ENCODE measurements at regions not wholly inside any gene's neighbourhood (a gene's known extent, or its start where the extent isn't known, plus 50 kb on each side); places are given as distances from the start of the nearest gene placed in this dataset.

DNA sequence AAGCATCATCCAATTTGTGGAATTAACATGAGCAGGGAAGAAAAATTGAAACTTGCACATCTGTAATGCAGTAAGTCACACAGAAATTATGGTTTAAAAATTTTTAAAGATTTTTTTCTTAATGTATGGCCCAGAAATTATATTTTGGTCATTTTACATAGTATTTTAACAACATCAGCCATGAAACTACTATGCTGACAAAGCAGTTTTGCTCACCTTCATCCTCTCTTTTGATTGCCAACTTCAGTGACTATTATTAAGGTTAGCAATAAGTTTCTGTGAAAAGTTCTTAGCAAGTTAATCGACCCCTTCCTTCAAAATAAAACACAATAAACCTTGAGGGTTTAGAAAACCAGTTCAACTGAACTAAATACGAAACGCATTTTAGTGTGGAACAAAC is 1347.0 kb downstream of the EPHA7 start:
- Histone ChIP-seq H3K27ac (no peak overlapping the region), H3K9me3 (no peaks in the 10 kb centered on the region), H3K4me1 (no peaks in the 10 kb centered on the region), H3K4me3 (no peak overlapping the region), H3K27me3 (no peaks in the 10 kb centered on the region), H3K36me3 (no peaks in the 10 kb centered on the region)
- no peak for DNase-seq
- ATAC-seq (ENCODE audit: low FRiP score in 2 of 2): no peak
- TF ChIP-seq EP300 (IDR thresholded peaks at IDR 0.05) (no peak), POLR2A (IDR thresholded peaks at IDR 0.05) (no peak), POLR2AphosphoS5 (IDR thresholded peaks at IDR 0.05) (no peak)
- TF ChIP-seq, protein P1, sequence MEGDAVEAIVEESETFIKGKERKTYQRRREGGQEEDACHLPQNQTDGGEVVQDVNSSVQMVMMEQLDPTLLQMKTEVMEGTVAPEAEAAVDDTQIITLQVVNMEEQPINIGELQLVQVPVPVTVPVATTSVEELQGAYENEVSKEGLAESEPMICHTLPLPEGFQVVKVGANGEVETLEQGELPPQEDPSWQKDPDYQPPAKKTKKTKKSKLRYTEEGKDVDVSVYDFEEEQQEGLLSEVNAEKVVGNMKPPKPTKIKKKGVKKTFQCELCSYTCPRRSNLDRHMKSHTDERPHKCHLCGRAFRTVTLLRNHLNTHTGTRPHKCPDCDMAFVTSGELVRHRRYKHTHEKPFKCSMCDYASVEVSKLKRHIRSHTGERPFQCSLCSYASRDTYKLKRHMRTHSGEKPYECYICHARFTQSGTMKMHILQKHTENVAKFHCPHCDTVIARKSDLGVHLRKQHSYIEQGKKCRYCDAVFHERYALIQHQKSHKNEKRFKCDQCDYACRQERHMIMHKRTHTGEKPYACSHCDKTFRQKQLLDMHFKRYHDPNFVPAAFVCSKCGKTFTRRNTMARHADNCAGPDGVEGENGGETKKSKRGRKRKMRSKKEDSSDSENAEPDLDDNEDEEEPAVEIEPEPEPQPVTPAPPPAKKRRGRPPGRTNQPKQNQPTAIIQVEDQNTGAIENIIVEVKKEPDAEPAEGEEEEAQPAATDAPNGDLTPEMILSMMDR (IDR thresholded peaks at IDR 0.05): no peak
- 80% methylated on average over 3 of the region's 3 CpGs for WGBS, 2 donors

GRCh38 chr6:92069781-92070180 is 1349.6 kb downstream of the EPHA7 start:
- ATAC-seq (ENCODE audit: low FRiP score in 2 of 2) (no peak), DNase-seq (no peak)
- no peaks in the 10 kb centered on the region for H3K4me1 ChIP-seq
- H3K36me3 ChIP-seq: no peaks in the 10 kb centered on the region
- no peaks in the 10 kb centered on the region for H3K27me3 ChIP-seq
- no peak overlapping the region for H3K27ac ChIP-seq
- no peak overlapping the region for H3K4me3 ChIP-seq
- 74 to 75% methylated on average over 3 of the region's 3 CpGs for WGBS, 2 donors
- H3K9me3 ChIP-seq: no peaks in the 10 kb centered on the region
- TF ChIP-seq, protein P1 (IDR thresholded peaks at IDR 0.05): no peak
- TF ChIP-seq POLR2A (IDR thresholded peaks at IDR 0.05) (no peak), POLR2AphosphoS5 (IDR thresholded peaks at IDR 0.05) (no peak), EP300 (IDR thresholded peaks at IDR 0.05) (no peak)

- Histone ChIP-seq H3K4me1 (no peaks in the 10 kb centered on the region), H3K36me3 (no peaks in the 10 kb centered on the region), H3K27me3 (no peaks in the 10 kb centered on the region), H3K27ac (no peak overlapping the region), H3K9me3 (no peaks in the 10 kb centered on the region), H3K4me3 (no peak overlapping the region)
- TF ChIP-seq, protein P1 (IDR thresholded peaks at IDR 0.05): no peak
- no peak for TF ChIP-seq POLR2A (IDR thresholded peaks at IDR 0.05)
- TF ChIP-seq EP300 (IDR thresholded peaks at IDR 0.05): no peak
- TF ChIP-seq POLR2AphosphoS5 (IDR thresholded peaks at IDR 0.05): no peak
- no peak for ATAC-seq (ENCODE audit: low FRiP score in 2 of 2)
- DNase-seq: no peak
- 65 to 68% methylated on average over 2 of the region's 2 CpGs for WGBS, 2 donors
These were observed 1366.8 kb downstream of the EPHA7 start for GRCh38 chr6:92052513-92052912.

- Histone ChIP-seq H3K9me3 (no peaks in the 10 kb centered on the region), H3K36me3 (no peaks in the 10 kb centered on the region), H3K4me1 (no peaks in the 10 kb centered on the region), H3K27me3 (no peaks in the 10 kb centered on the region), H3K4me3 (no peak overlapping the region), H3K27ac (no peak overlapping the region)
- ATAC-seq (ENCODE audit: low FRiP score in 2 of 2) (no peak), DNase-seq (no peak)
- WGBS, 2 donors: 53 to 83% methylated on average over 1 of the region's 1 CpG
- TF ChIP-seq EP300 (IDR thresholded peaks at IDR 0.05) (no peak), POLR2A (IDR thresholded peaks at IDR 0.05) (no peak), POLR2AphosphoS5 (IDR thresholded peaks at IDR 0.05) (no peak)
- TF ChIP-seq, protein P1 (IDR thresholded peaks at IDR 0.05): no peak
These were observed 1369.1 kb downstream of the EPHA7 start for GRCh38 chr6:92050216-92050615.

GRCh38 chr6:92047860-92048259 is 1371.5 kb downstream of the EPHA7 start:
- H3K36me3 ChIP-seq: no peaks in the 10 kb centered on the region
- no peaks in the 10 kb centered on the region for H3K9me3 ChIP-seq
- no peak overlapping the region for H3K4me3 ChIP-seq
- H3K27ac ChIP-seq: no peak overlapping the region
- DNase-seq (no peak), ATAC-seq (ENCODE audit: low FRiP score in 2 of 2) (no peak)
- TF ChIP-seq, protein P1 (IDR thresholded peaks at IDR 0.05): no peak
- TF ChIP-seq EP300 (IDR thresholded peaks at IDR 0.05) (no peak), POLR2A (IDR thresholded peaks at IDR 0.05) (no peak), POLR2AphosphoS5 (IDR thresholded peaks at IDR 0.05) (no peak)
- H3K4me1 ChIP-seq: no peaks in the 10 kb centered on the region
- 75 to 84% methylated on average over 4 of the region's 4 CpGs for WGBS, 2 donors
- no peaks in the 10 kb centered on the region for H3K27me3 ChIP-seq

All from upper lobe of left lung (tissue), 6 donors.